Coronary artery (tissue), 2 donors: ENCODE measurements at regions not wholly inside any gene's neighbourhood (a gene's known extent, or its start where the extent isn't known, plus 50 kb on each side); places are given as distances from the start of the nearest gene placed in this dataset.

Experiments used
- DNase-seq: peaks from one replicate; pipeline ENCODE4 v3.0.0-alpha.2; 2017; ENCODE audit warnings: low spot score
- H3K27ac ChIP-seq, 2 donors: fragments of 200-600 bp; sonication (generic); one replicate each; pipeline ENCODE4 v1.5.1; 2016 to 2019
- H3K4me3 ChIP-seq: fragments of 200-600 bp; sonication (generic); 2 replicates; pipeline ENCODE4 v1.5.1; 2016; ENCODE audit warnings: mild to moderate bottlenecking, moderate library complexity
- CTCF ChIP-seq: fragments of 200-600 bp; sonication (generic); IDR thresholded peaks from one replicate; pipeline ENCODE4 v1.5.1; 2019; ENCODE audit warnings: antibody characterized with exemption

- no peak for TF ChIP-seq CTCF
Measured at GRCh38 chr9:13013991-13014883, 239.4 kb downstream of the LURAP1L start.

DNA sequence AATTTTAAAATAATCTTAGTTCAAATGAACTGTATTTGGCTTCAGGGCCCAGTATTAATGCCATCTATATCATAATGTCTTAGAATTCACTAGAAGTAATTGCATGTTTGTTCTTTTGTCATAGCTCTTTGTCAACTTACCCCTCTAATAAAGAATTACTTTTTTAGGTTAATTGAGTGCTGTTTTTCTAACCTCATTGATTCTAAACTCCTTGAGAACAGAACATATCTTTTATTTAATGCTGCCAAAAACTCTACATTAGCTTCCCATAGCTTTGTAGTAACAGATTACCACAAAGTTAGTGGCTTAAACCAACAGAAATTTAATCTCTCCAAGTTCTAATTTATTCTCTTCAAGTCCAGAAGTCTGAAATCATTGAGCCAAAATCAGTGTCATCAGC is 242.4 kb downstream of the LURAP1L start:
- H3K27ac ChIP-seq = no peak overlapping the region
- DNase-seq = no peak
- no peak for TF ChIP-seq CTCF
- H3K4me3 ChIP-seq = no peak overlapping the region

More at GRCh38 chr9:13013991-13014883, 239.4 kb downstream of the LURAP1L start:
- Histone ChIP-seq H3K4me3 (no peak overlapping the region), H3K27ac (peak overlapping the region in 1 of 2 donors; percentile 20)
- DNase-seq = no peak

DNA sequence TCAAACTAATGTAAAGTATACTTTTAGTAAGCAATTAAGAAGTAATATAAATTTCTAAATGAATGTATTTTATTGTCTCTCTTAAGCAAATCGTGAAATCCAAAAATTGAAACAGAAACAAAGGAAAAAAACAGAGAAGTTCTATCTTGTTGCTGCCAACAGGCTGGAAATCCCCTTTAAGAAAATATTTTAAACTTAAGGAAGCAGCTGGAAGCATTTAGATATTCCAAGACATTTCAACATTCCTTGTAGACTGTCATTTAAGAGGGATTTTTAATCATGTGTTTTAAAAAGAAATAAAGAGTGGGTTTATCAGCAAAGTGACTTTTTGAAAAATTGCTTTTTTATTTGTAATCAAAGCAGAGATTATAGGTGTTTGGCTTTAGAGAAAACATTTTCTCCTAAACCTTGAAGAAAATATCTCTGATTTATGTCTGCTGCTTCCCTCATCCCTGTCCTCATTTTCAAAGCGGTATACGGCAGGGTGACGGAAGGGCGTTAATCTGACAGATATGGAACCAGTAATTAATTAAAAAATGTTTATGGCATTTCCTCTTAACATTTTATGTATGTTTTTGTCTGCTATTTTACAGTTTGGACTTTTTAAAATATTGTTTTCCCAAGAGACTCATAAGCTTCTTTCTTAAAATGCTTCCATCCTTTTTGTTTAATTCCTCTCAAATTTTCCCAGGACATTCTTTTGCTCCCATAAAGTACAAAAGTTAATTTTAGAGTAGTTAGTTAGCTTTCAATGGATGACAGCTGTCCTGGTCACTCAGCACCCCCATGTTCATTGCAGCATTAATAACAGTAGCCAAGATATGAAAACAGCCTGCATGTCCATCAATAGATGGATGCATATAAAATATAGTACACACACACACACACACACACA is 245.6 kb downstream of the LURAP1L start:
- TF ChIP-seq CTCF = no peak
- peak overlapping the region; percentile 28 for H3K4me3 ChIP-seq
- no peak overlapping the region for H3K27ac ChIP-seq
- DNase-seq = no peak

- H3K27ac ChIP-seq = no peak overlapping the region
- H3K4me3 ChIP-seq = no peak overlapping the region
- no peak for TF ChIP-seq CTCF
- DNase-seq = no peak
Measured at GRCh38 chr9:13022756-13023155, 247.9 kb downstream of the LURAP1L start.

DNA sequence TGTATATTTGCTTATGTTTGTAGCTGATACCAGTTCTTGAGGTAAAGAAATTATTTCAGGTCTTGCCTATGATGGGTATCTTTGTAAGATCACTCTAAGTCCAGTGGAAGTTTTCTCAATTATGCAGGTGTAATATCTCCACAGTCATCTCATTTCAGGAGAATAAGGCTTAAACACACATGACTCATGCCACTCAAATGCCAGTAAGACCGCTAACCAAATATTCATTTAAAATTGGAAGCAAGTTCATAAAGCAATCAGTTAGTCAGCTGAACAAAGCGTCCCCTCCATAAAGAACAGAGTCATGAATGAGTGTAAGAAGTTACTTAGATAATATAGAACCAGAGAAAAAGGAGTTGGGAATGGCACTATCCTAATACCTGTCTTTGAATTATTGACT is 248.7 kb downstream of the LURAP1L start:
- Histone ChIP-seq H3K27ac (no peak overlapping the region), H3K4me3 (no peak overlapping the region)
- no peak for DNase-seq
- no peak for TF ChIP-seq CTCF

DNA sequence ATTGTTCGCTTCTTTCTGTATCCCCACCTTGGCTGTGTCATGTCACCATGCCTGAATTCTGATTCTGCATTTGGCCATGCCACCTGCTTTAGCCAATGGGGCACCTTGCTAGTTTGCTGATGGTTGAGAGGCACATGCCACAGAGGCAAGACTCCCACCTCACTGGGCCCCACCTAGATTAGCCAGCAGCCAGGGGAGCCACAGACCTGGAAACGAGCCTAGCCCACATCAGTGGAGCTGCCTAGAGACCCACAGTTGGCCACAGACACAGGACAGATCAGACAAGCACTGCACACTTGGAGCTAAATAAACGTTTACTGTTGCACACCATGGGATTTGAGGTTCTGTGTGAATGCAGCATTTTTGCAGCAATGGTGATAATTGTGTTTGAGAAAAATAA is 252.1 kb downstream of the LURAP1L start:
- no peak for TF ChIP-seq CTCF
- Histone ChIP-seq H3K4me3 (no peak overlapping the region), H3K27ac (no peak overlapping the region)
- no peak for DNase-seq
